WTC11 (cell line): ENCODE measurements at regions not wholly inside any gene's neighbourhood (a gene's known extent, or its start where the extent isn't known, plus 50 kb on each side); places are given as distances from the start of the nearest gene placed in this dataset.

ENCODE experiments used
- ATAC-seq: fragments of 200-7000 bp; cut with Tn5 transposase; 2 replicates; pipeline ENCODE4 v1.10.0; 2021; ENCODE audit warnings: mild to moderate bottlenecking, moderate library complexity
- CTCF ChIA-PET: fragments of 300-600 bp; sonication (Branson Sonifier 250); formaldehyde crosslinking; loops from one replicate; lab custom pipeline; 2021; ENCODE audit warnings: antibody characterized with exemption; lab: Charles Lee
- POLR2A ChIA-PET: fragments of 350-600 bp; sonication (Branson Sonifier 250); formaldehyde crosslinking; loops from one replicate; lab custom pipeline; 2021; ENCODE audit warnings: antibody characterized with exemption; lab: Charles Lee
- DNase-seq: peaks from one replicate; pipeline ENCODE4 v3.0.0; 2021; ENCODE audit warnings: low spot score
- H3K27ac Mint-ChIP-seq: 2 replicates; pipeline ENCODE4 v1.8.0; 2021; ENCODE audit warnings: mixed read lengths
- H3K27me3 Mint-ChIP-seq: 2 replicates; pipeline ENCODE4 v1.8.0; 2021; ENCODE audit warnings: low read depth, mild to moderate bottlenecking, moderate library complexity, mixed read lengths
- H3K36me3 Mint-ChIP-seq: 2 replicates; pipeline ENCODE4 v1.8.0; 2021; ENCODE audit warnings: mixed read lengths
- H3K4me1 Mint-ChIP-seq: 2 replicates; pipeline ENCODE4 v1.8.0; 2022; ENCODE audit warnings: mixed read lengths
- H3K4me3 Mint-ChIP-seq: 2 replicates; pipeline ENCODE4 v1.8.0; 2021; ENCODE audit warnings: mild to moderate bottlenecking, moderate library complexity, mixed read lengths
- H3K9me3 Mint-ChIP-seq: 2 replicates; pipeline ENCODE4 v1.8.0; 2021; ENCODE audit warnings: mixed read lengths
- AR ChIP-seq: fragments of 250-450 bp; sonication (Bioruptor Pico); IDR thresholded peaks from 2 replicates; pipeline ENCODE4 v1.9.0; 2021; ENCODE audit warnings: mild to moderate bottlenecking
- ARID4B ChIP-seq: sonication (generic); formaldehyde crosslinking; IDR thresholded peaks from 2 replicates; pipeline ENCODE4 v1.8.0; 2023; ENCODE audit warnings: missing genetic modification reagents, mild to moderate bottlenecking, borderline replicate concordance
- ATF2 ChIP-seq: sonication (generic); formaldehyde crosslinking; IDR thresholded peaks from 2 replicates; pipeline ENCODE4 v1.8.1; 2022; ENCODE audit warnings: low read depth, missing genetic modification reagents, borderline replicate concordance
- CBFB ChIP-seq: sonication (generic); formaldehyde crosslinking; IDR thresholded peaks from 2 replicates; pipeline ENCODE4 v1.8.1; 2022; ENCODE audit warnings: mild to moderate bottlenecking, low read depth, missing genetic modification reagents
- ERG ChIP-seq: fragments of 250-450 bp; sonication (Bioruptor Pico); IDR thresholded peaks from 2 replicates; pipeline ENCODE4 v1.8.0; 2021; ENCODE audit warnings: mild to moderate bottlenecking
- ESRRA ChIP-seq: sonication (generic); formaldehyde crosslinking; IDR thresholded peaks from 2 replicates; pipeline ENCODE4 v1.8.1; 2022; ENCODE audit warnings: mild to moderate bottlenecking, missing genetic modification reagents, borderline replicate concordance
- FOXP1 ChIP-seq: sonication (generic); formaldehyde crosslinking; IDR thresholded peaks from 2 replicates; pipeline ENCODE4 v1.8.0; 2022; ENCODE audit warnings: missing genetic modification reagents, mild to moderate bottlenecking, moderate library complexity, borderline replicate concordance
- KAT7 ChIP-seq: sonication (generic); formaldehyde crosslinking; IDR thresholded peaks from 2 replicates; pipeline ENCODE4 v1.8.1; 2023; ENCODE audit warnings: missing genetic modification reagents, mild to moderate bottlenecking, borderline replicate concordance
- MAX ChIP-seq: sonication (generic); formaldehyde crosslinking; IDR thresholded peaks from 2 replicates; pipeline ENCODE4 v1.8.0; 2022; ENCODE audit warnings: mild to moderate bottlenecking, missing genetic modification reagents
- MYBL2 ChIP-seq: sonication (generic); formaldehyde crosslinking; IDR thresholded peaks from 2 replicates; pipeline ENCODE4 v1.8.1; 2023; ENCODE audit warnings: mild to moderate bottlenecking, moderate library complexity, missing genetic modification reagents
- NFE2L1 ChIP-seq: sonication (generic); formaldehyde crosslinking; IDR thresholded peaks from 2 replicates; pipeline ENCODE4 v1.8.1; 2023; ENCODE audit warnings: missing genetic modification reagents
- NR1H2 ChIP-seq: sonication (generic); formaldehyde crosslinking; IDR thresholded peaks from 2 replicates; pipeline ENCODE4 v1.9.0; 2021; ENCODE audit warnings: mild to moderate bottlenecking, moderate library complexity, missing genetic modification reagents
- PREB ChIP-seq: sonication (generic); formaldehyde crosslinking; IDR thresholded peaks from 2 replicates; pipeline ENCODE4 v1.8.1; 2022; ENCODE audit warnings: mild to moderate bottlenecking, missing genetic modification reagents, moderate library complexity, borderline replicate concordance
- RELA ChIP-seq: sonication (generic); formaldehyde crosslinking; IDR thresholded peaks from 2 replicates; pipeline ENCODE4 v1.8.1; 2022; ENCODE audit warnings: missing genetic modification reagents, mild to moderate bottlenecking, borderline replicate concordance
- SMAD3 ChIP-seq: sonication (generic); formaldehyde crosslinking; IDR thresholded peaks from 2 replicates; pipeline ENCODE4 v1.8.0; 2022; ENCODE audit warnings: missing genetic modification reagents, mild to moderate bottlenecking, borderline replicate concordance
- USF1 ChIP-seq: sonication (generic); formaldehyde crosslinking; IDR thresholded peaks from 2 replicates; pipeline ENCODE4 v1.8.0; 2022; ENCODE audit warnings: mild to moderate bottlenecking, missing genetic modification reagents
- ZBTB21 ChIP-seq: sonication (generic); formaldehyde crosslinking; IDR thresholded peaks from 2 replicates; pipeline ENCODE4 v1.8.1; 2023; ENCODE audit warnings: mild to moderate bottlenecking, missing genetic modification reagents, borderline replicate concordance
- ZNF121 ChIP-seq: sonication (generic); formaldehyde crosslinking; IDR thresholded peaks from 2 replicates; pipeline ENCODE4 v1.8.0; 2023; ENCODE audit warnings: missing genetic modification reagents
- ZNF219 ChIP-seq: sonication (generic); formaldehyde crosslinking; IDR thresholded peaks from 2 replicates; pipeline ENCODE4 v1.8.0; 2023; ENCODE audit warnings: missing genetic modification reagents, mild to moderate bottlenecking, borderline replicate concordance
- ZNF232 ChIP-seq: sonication (generic); formaldehyde crosslinking; IDR thresholded peaks from 2 replicates; pipeline ENCODE4 v1.8.0; 2022; ENCODE audit warnings: mild to moderate bottlenecking, missing genetic modification reagents
- ZNF396 ChIP-seq: fragments of 250-450 bp; sonication (Bioruptor Pico); IDR thresholded peaks from 2 replicates; pipeline ENCODE4 v1.8.0; 2021; ENCODE audit warnings: mild to moderate bottlenecking, moderate library complexity, borderline replicate concordance
- ZSCAN18 ChIP-seq: fragments of 250-450 bp; sonication (Bioruptor Pico); IDR thresholded peaks from 2 replicates; pipeline ENCODE4 v2.1.2; 2022; ENCODE audit warnings: mild to moderate bottlenecking, moderate library complexity

GRCh38 chr3:105014631-105015030, 352.1 kb upstream of the ALCAM start:
- 0 out of 2 replicates have a peak overlapping the region, but pooled peaks have one; percentile 49 for H3K27ac Mint-ChIP-seq
- H3K27me3 Mint-ChIP-seq = no peaks in the 10 kb centered on the region
- POLR2A ChIA-PET = no interaction called here
- H3K4me3 Mint-ChIP-seq = no peak overlapping the region
- DNase-seq = no peak
- ATAC-seq = 0 out of 2 replicates have a peak, but pooled peaks have one; percentile 22
- no peak for TF ChIP-seq ZBTB21
- no peak for TF ChIP-seq ZNF396 (CRISPR knock-in tag)
- no peak for TF ChIP-seq NFE2L1
- no peak for TF ChIP-seq ZNF232
- TF ChIP-seq MYBL2 (CRISPR knock-in tag) = no peak
- no peak for TF ChIP-seq ZSCAN18
- TF ChIP-seq AR (CRISPR knock-in tag) = no peak
- TF ChIP-seq PREB = no peak
- no peak for TF ChIP-seq RELA
- TF ChIP-seq ARID4B (CRISPR knock-in tag) = no peak
- no peak for TF ChIP-seq MAX (CRISPR knock-in tag)
- no peak for TF ChIP-seq CBFB (CRISPR knock-in tag)
- CTCF ChIA-PET = no interaction called here
- peaks cover 37% of the 10 kb centered on the region for H3K4me1 Mint-ChIP-seq
- H3K36me3 Mint-ChIP-seq = peaks cover under 1% of the 10 kb centered on the region; the same call in 1 of the 2 replicates
- peaks cover 1% of the 10 kb centered on the region for H3K9me3 Mint-ChIP-seq

- POLR2A ChIA-PET = no interaction called here
- peaks cover 21% of the 10 kb centered on the region for H3K9me3 Mint-ChIP-seq
- ATAC-seq = no peak
- TF ChIP-seq ZBTB21 (no peak), ZNF121 (CRISPR knock-in tag) (no peak), FOXP1 (CRISPR knock-in tag) (no peak), ERG (CRISPR knock-in tag) (no peak), ATF2 (no peak), ZNF232 (no peak), USF1 (no peak), KAT7 (CRISPR knock-in tag) (no peak), ZNF219 (no peak), SMAD3 (CRISPR knock-in tag) (no peak), ESRRA (CRISPR knock-in tag) (no peak), NR1H2 (CRISPR knock-in tag) (no peak)
Measured at GRCh38 chr3:105022813-105023212, 343.9 kb upstream of the ALCAM start.

More at GRCh38 chr3:105022813-105023212, 343.9 kb upstream of the ALCAM start:
- H3K4me1 Mint-ChIP-seq = no peaks in the 10 kb centered on the region
- H3K4me3 Mint-ChIP-seq = no peak overlapping the region
- no peaks in the 10 kb centered on the region for H3K36me3 Mint-ChIP-seq
- no peak for DNase-seq
- H3K27me3 Mint-ChIP-seq = no peaks in the 10 kb centered on the region
- CTCF ChIA-PET = no interaction called here
- no peak overlapping the region for H3K27ac Mint-ChIP-seq
